ENCODE measurements at regions not wholly inside any gene's neighbourhood (a gene's known extent, or its start where the extent isn't known, plus 50 kb on each side); places are given as distances from the start of the nearest gene placed in this dataset.

- H3K27me3 ChIP-seq (replicated peaks; ENCODE audit: insufficient read depth): no peaks in the 10 kb centered on the region
- H3K4me3 ChIP-seq: no peak overlapping the region
- peaks cover 14 to 23% of the 10 kb centered on the region in 2 donors for H3K4me1 ChIP-seq (ENCODE audit: control insufficient read depth in 1 of 2, low read depth in 2 of 2)
- TF ChIP-seq, protein P1, sequence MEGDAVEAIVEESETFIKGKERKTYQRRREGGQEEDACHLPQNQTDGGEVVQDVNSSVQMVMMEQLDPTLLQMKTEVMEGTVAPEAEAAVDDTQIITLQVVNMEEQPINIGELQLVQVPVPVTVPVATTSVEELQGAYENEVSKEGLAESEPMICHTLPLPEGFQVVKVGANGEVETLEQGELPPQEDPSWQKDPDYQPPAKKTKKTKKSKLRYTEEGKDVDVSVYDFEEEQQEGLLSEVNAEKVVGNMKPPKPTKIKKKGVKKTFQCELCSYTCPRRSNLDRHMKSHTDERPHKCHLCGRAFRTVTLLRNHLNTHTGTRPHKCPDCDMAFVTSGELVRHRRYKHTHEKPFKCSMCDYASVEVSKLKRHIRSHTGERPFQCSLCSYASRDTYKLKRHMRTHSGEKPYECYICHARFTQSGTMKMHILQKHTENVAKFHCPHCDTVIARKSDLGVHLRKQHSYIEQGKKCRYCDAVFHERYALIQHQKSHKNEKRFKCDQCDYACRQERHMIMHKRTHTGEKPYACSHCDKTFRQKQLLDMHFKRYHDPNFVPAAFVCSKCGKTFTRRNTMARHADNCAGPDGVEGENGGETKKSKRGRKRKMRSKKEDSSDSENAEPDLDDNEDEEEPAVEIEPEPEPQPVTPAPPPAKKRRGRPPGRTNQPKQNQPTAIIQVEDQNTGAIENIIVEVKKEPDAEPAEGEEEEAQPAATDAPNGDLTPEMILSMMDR (IDR thresholded peaks at IDR 0.05): no peak
- H3K27ac ChIP-seq: no peak overlapping the region
- no peaks in the 10 kb centered on the region for H3K36me3 ChIP-seq
- H3K9me3 ChIP-seq: no peaks in the 10 kb centered on the region
- ATAC-seq (ENCODE audit: insufficient number of reproducible peaks, low FRiP score, low read depth) (no peak), DNase-seq (ENCODE audit: low spot score) (no peak)
Observed at GRCh38 chr15:31474059-31474868, 147.6 kb downstream of the KLF13 start.

DNA sequence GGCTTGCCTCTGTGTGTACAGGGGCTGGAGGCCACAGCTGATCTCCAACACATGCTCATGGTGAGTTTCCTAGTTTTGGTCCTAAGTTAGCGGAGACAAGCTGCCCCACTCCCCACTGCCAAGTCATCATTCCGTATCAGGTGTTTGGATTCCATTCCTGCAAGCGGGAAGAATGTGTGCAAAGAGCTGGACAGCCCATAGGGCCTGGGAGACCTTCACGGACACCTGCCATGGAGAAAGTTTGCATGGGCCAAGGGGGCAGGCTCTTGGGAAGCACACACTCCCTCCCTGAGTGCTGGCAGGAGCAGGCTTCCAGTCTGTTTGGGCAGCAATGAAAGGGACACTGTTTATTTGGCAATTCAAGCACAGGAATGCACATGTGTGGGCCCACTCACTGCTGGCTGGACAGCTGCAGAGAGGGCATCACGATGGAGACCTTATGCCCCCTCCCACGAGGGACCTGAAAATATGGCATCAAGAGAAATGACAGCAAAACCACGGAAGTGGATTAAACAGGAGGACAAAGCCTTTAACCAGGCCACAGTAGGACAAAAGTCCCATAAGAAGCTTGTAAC is 149.7 kb downstream of the KLF13 start:
- DNase-seq (ENCODE audit: low spot score) (no peak), ATAC-seq (ENCODE audit: insufficient number of reproducible peaks, low FRiP score, low read depth) (no peak)
- Histone ChIP-seq H3K27me3 (replicated peaks; ENCODE audit: insufficient read depth) (no peaks in the 10 kb centered on the region), H3K4me3 (no peak overlapping the region), H3K9me3 (no peaks in the 10 kb centered on the region), H3K27ac (no peak overlapping the region), H3K4me1 (ENCODE audit: control insufficient read depth in 1 of 2, low read depth in 2 of 2) (peaks cover 11 to 18% of the 10 kb centered on the region in 2 donors), H3K36me3 (no peaks in the 10 kb centered on the region)
- TF ChIP-seq, protein P1 (IDR thresholded peaks at IDR 0.05): no peak

- DNase-seq (ENCODE audit: low spot score) (no peak), ATAC-seq (ENCODE audit: insufficient number of reproducible peaks, low FRiP score, low read depth) (no peak)
- no peak overlapping the region for H3K27ac ChIP-seq
- no peak overlapping the region for H3K4me3 ChIP-seq
- H3K9me3 ChIP-seq: no peaks in the 10 kb centered on the region
- peaks cover 10 to 12% of the 10 kb centered on the region in 2 donors for H3K4me1 ChIP-seq (ENCODE audit: control insufficient read depth in 1 of 2, low read depth in 2 of 2)
- no peaks in the 10 kb centered on the region for H3K27me3 ChIP-seq (replicated peaks; ENCODE audit: insufficient read depth)
- TF ChIP-seq, protein P1 (IDR thresholded peaks at IDR 0.05): no peak
- no peaks in the 10 kb centered on the region for H3K36me3 ChIP-seq
Observed at GRCh38 chr15:31476866-31477265, 150.2 kb downstream of the KLF13 start.

DNA sequence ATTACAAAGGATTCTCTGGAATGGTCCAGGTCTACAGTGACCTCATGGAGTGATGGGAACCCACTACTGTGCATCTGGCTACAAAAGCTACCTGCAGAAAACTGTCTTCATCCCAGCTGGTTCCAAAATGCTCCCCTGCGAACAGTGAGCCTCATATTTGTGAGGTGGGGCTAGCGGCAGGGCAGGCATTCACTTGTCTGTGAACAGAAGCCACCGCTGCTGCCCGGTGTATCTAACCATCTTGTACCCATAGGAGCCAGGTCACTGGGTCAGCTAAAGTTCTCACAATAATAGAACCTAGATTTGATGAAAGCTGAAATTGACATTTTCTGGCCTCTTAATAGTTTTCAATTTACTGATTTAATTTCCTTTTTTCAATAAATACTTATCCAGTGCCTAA is 150.7 kb downstream of the KLF13 start:
- no peak overlapping the region for H3K27ac ChIP-seq
- TF ChIP-seq, protein P1 (IDR thresholded peaks at IDR 0.05): no peak
- H3K36me3 ChIP-seq: no peaks in the 10 kb centered on the region
- no peaks in the 10 kb centered on the region for H3K9me3 ChIP-seq
- no peak overlapping the region for H3K4me3 ChIP-seq
- DNase-seq (ENCODE audit: low spot score) (no peak), ATAC-seq (ENCODE audit: insufficient number of reproducible peaks, low FRiP score, low read depth) (no peak)
- H3K27me3 ChIP-seq (replicated peaks; ENCODE audit: insufficient read depth): no peaks in the 10 kb centered on the region
- peaks cover 8 to 10% of the 10 kb centered on the region in 2 donors for H3K4me1 ChIP-seq (ENCODE audit: control insufficient read depth in 1 of 2, low read depth in 2 of 2)

GRCh38 chr15:31477851-31478701 is 151.4 kb downstream of the KLF13 start:
- Histone ChIP-seq H3K9me3 (no peaks in the 10 kb centered on the region), H3K4me3 (no peak overlapping the region), H3K27me3 (replicated peaks; ENCODE audit: insufficient read depth) (no peaks in the 10 kb centered on the region), H3K36me3 (no peaks in the 10 kb centered on the region), H3K4me1 (ENCODE audit: control insufficient read depth in 1 of 2, low read depth in 2 of 2) (peaks cover under 1 to 6% of the 10 kb centered on the region in 2 donors), H3K27ac (no peak overlapping the region)
- no peak for ATAC-seq (ENCODE audit: insufficient number of reproducible peaks, low FRiP score, low read depth)
- TF ChIP-seq, protein P1 (IDR thresholded peaks at IDR 0.05): no peak
- no peak for DNase-seq (ENCODE audit: low spot score)
